ENCODE measurements at regions not wholly inside any gene's neighbourhood (a gene's known extent, or its start where the extent isn't known, plus 50 kb on each side); places are given as distances from the start of the nearest gene placed in this dataset.

GRCh38 chr7:54881816-54882520 is 123.0 kb upstream of the SEC61G start:
- TF ChIP-seq, protein P1, sequence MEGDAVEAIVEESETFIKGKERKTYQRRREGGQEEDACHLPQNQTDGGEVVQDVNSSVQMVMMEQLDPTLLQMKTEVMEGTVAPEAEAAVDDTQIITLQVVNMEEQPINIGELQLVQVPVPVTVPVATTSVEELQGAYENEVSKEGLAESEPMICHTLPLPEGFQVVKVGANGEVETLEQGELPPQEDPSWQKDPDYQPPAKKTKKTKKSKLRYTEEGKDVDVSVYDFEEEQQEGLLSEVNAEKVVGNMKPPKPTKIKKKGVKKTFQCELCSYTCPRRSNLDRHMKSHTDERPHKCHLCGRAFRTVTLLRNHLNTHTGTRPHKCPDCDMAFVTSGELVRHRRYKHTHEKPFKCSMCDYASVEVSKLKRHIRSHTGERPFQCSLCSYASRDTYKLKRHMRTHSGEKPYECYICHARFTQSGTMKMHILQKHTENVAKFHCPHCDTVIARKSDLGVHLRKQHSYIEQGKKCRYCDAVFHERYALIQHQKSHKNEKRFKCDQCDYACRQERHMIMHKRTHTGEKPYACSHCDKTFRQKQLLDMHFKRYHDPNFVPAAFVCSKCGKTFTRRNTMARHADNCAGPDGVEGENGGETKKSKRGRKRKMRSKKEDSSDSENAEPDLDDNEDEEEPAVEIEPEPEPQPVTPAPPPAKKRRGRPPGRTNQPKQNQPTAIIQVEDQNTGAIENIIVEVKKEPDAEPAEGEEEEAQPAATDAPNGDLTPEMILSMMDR (IDR thresholded peaks at IDR 0.05), result no peak
- no peak for TF ChIP-seq POLR2A (IDR thresholded peaks at IDR 0.05)
